ENCODE measurements at regions not wholly inside any gene's neighbourhood (a gene's known extent, or its start where the extent isn't known, plus 50 kb on each side); places are given as distances from the start of the nearest gene placed in this dataset.
"Not testable (repeated sequence)": the region's sequence is repeated elsewhere in the genome, so short reads cannot be mapped to it uniquely, and the experiment has no call there.

DNA sequence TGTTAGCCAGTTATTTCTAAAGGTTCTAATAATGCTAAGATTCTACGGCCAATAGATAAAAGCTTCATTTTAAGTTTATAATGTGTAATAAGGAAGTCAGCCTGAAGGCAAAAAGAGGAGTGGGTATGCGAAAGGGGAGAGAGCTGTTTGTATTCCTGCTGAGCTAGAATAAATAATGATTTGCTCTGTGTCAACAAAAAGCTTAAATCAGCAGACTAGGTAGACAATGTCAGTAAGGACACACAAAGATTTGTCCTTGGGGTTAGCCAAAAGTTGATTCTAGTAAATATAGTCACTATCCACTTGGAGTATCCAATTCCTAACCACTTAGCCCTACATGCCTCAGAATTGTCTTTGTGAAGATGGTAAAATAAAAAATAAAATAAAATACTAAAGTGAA is 90.3 kb upstream of the GRIA3 start:
- DNase-seq (no peak), ATAC-seq (ENCODE audit: low read depth in 2 of 2) (no peak)
- no peaks in the 10 kb centered on the region for H3K4me1 Mint-ChIP-seq
- H3K27me3 Mint-ChIP-seq: no peaks in the 10 kb centered on the region
- no peak overlapping the region for H3K27ac Mint-ChIP-seq
- no peaks in the 10 kb centered on the region for H3K36me3 Mint-ChIP-seq
- H3K4me3 Mint-ChIP-seq: no peak overlapping the region
- peaks cover 0 to 5% (median 3%) of the 10 kb centered on the region in 7 donors for H3K9me3 Mint-ChIP-seq

DNA sequence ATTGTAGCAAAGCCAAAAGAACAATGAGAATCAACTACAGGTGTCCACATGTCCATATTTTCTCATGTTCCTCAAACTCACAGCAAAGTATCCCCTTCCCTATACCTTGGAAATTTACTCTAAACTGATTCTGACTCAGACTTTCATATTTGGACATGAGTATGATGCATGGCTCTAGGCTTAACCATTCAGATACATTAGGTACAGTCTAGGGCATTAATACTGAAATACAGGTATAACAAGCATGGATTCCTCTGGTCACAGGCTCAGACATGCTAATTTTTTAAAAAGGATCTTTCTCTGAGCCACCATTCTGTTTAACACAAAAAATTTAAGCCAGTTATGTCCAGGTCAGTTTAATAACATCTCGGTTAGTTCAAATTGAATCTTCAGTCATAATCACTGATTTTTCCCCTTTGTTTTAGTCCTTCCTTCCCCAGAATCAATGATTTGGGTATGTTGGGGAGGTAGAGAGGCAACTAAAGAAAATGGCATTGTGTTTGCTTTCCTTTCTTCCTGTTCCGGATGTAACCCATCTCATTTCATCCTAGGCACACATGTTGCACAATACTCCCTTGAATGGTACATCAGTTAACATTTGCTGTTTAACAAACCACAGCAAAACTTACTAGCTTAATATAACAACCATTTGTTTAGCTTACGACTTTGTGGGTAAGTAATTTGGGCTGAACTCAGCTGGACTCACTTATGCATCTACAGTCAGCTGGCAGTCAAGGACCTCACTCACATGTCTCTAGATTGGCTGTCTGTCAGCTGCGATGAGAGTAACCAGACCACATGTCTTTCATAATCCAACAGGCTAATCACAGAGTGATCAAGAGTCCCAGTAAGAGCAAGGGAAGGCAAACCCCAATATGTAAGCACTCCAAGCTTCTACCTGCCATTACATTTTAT is 75.3 kb upstream of the GRIA3 start:
- Mint-ChIP-seq H3K27me3 (no peaks in the 10 kb centered on the region), H3K27ac (no peak overlapping the region), H3K36me3 (no peaks in the 10 kb centered on the region), H3K4me3 (no peak overlapping the region), H3K9me3 (peaks cover 0 to 14% (median 0%) of the 10 kb centered on the region in 7 donors), H3K4me1 (no peaks in the 10 kb centered on the region)
- ATAC-seq (ENCODE audit: low read depth in 2 of 2) (no peak), DNase-seq (no peak)

DNA sequence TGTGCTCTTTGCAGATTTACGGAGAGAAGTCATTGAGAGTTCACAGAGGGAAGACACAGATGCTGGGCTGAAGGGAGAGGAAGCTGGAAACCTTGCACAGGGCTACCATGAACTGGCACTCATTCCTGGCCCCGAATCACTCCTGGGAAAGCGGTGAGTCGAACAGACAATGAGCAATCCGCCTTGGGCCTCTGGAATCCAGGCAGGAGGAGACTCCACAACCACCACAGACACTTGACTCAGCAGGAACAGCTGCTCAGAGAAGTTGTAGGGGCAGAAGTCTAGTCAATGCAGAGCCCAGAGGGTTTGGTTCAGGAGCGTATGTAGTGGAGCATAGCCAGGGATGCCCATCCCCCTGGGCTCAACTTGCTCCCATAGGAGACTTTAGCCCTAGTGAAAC is 62.8 kb upstream of the GRIA3 start:
- H3K4me3 Mint-ChIP-seq: no peak overlapping the region
- no peaks in the 10 kb centered on the region for H3K4me1 Mint-ChIP-seq
- H3K9me3 Mint-ChIP-seq: no peaks in the 10 kb centered on the region
- H3K36me3 Mint-ChIP-seq: no peaks in the 10 kb centered on the region
- no peaks in the 10 kb centered on the region for H3K27me3 Mint-ChIP-seq
- H3K27ac Mint-ChIP-seq: no peak overlapping the region
- ATAC-seq (ENCODE audit: low read depth in 2 of 2): no peak
- no peak for DNase-seq

DNA sequence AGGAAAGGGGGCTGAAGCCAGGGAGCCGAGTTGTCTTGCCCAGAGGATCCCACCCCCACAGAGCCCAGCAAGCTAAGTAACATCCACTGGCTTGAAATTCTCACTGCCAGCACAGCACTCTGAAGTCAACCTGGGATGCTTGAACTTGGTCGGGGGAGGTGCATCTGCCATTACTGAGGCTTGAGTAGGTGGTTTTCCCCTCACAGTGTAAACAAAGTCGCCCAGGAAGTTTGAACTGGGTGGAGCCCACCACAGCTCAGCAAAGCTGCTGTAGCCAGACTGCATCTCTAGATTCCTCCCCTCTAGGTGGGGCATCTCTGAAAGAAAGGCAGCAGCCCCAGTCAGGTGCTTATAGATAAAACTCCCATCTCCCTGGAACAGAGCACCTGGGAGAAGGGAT is 54.3 kb upstream of the GRIA3 start:
- not testable (repeated sequence) for DNase-seq; H3K27me3 Mint-ChIP-seq; H3K27ac Mint-ChIP-seq; H3K4me3 Mint-ChIP-seq; ATAC-seq (ENCODE audit: low read depth in 2 of 2); H3K4me1 Mint-ChIP-seq; H3K36me3 Mint-ChIP-seq
- H3K9me3 Mint-ChIP-seq: peaks cover 0 to 14% (median 5%) of the 10 kb centered on the region in 7 donors

All from naive B cell (primary cell).